GM19372 (cell line): ENCODE measurements at regions not wholly inside any gene's neighbourhood (a gene's known extent, or its start where the extent isn't known, plus 50 kb on each side); places are given as distances from the start of the nearest gene placed in this dataset.
"Not testable (repeated sequence)": the region's sequence is repeated elsewhere in the genome, so short reads cannot be mapped to it uniquely, and the experiment has no call there.

Experiments
- ATAC-seq: cut with Tn5 transposase; IDR thresholded peaks from one replicate; pipeline ENCODE4 v1.9.1; 2021; ENCODE audit warnings: mild to moderate bottlenecking, low read depth, moderate library complexity; ENCODE audit not compliant: unreplicated experiment

GRCh38 chr6:125643967-125644661 lies 105.3 kb upstream of the HEY2 start:
- not testable (repeated sequence) for ATAC-seq

GRCh38 chr6:125647391-125647790 lies 102.0 kb upstream of the HEY2 start:
- no peak for ATAC-seq

- ATAC-seq: not testable (repeated sequence)
Observed at GRCh38 chr6:125653752-125654151, 95.7 kb upstream of the HEY2 start.

GRCh38 chr6:125655511-125655910 lies 93.9 kb upstream of the HEY2 start:
- ATAC-seq: no peak

GRCh38 chr6:125656287-125656870 lies 93.1 kb upstream of the HEY2 start:
- no peak for ATAC-seq

- ATAC-seq: no peak
Observed at GRCh38 chr6:125658136-125658535, 91.3 kb upstream of the HEY2 start.

GRCh38 chr6:125658759-125659431 lies 90.5 kb upstream of the HEY2 start:
- ATAC-seq: no peak

GRCh38 chr6:125659887-125660286 lies 89.5 kb upstream of the HEY2 start:
- ATAC-seq: no peak

GRCh38 chr6:125662296-125662695 lies 87.1 kb upstream of the HEY2 start:
- ATAC-seq: no peak

GRCh38 chr6:125665295-125665814 lies 84.1 kb upstream of the HEY2 start:
- ATAC-seq: no peak

- ATAC-seq: no peak
Observed at GRCh38 chr6:125667326-125667725, 82.1 kb upstream of the HEY2 start.

GRCh38 chr6:125668071-125668470 lies 81.4 kb upstream of the HEY2 start:
- ATAC-seq: no peak

GRCh38 chr6:125670568-125670967 lies 78.9 kb upstream of the HEY2 start:
- ATAC-seq: no peak

GRCh38 chr6:125671323-125671722 lies 78.1 kb upstream of the HEY2 start:
- no peak for ATAC-seq

- no peak for ATAC-seq
Observed at GRCh38 chr6:125674230-125674629, 75.2 kb upstream of the HEY2 start.

- no peak for ATAC-seq
Observed at GRCh38 chr6:125678601-125679000, 70.8 kb upstream of the HEY2 start.

- no peak for ATAC-seq
Observed at GRCh38 chr6:125679128-125679527, 70.3 kb upstream of the HEY2 start.

- ATAC-seq: no peak
Observed at GRCh38 chr6:125679651-125680050, 69.8 kb upstream of the HEY2 start.

- ATAC-seq: no peak
Observed at GRCh38 chr6:125682939-125683338, 66.5 kb upstream of the HEY2 start.

- ATAC-seq: no peak
Observed at GRCh38 chr6:125688138-125688537, 61.3 kb upstream of the HEY2 start.

- no peak for ATAC-seq
Observed at GRCh38 chr6:125693480-125693879, 56.0 kb upstream of the HEY2 start.

- ATAC-seq: no peak
Observed at GRCh38 chr6:125699591-125699990, 49.8 kb upstream of the HEY2 start.
